GM19463 (cell line): ENCODE measurements at regions not wholly inside any gene's neighbourhood (a gene's known extent, or its start where the extent isn't known, plus 50 kb on each side); places are given as distances from the start of the nearest gene placed in this dataset.
"Not testable (repeated sequence)": the region's sequence is repeated elsewhere in the genome, so short reads cannot be mapped to it uniquely, and the experiment has no call there.

Experiments
- ATAC-seq: cut with Tn5 transposase; IDR thresholded peaks from one replicate; pipeline ENCODE4 v1.9.1; 2021; ENCODE audit warnings: mild to moderate bottlenecking, moderate library complexity; ENCODE audit not compliant: unreplicated experiment

- peak; percentile 97 for ATAC-seq
Observed at GRCh38 chr5:50501491-50502228, 60.6 kb upstream of the EMB start.

- ATAC-seq = not testable (repeated sequence)
Observed at GRCh38 chr5:50513028-50513457, 72.0 kb upstream of the EMB start.

- ATAC-seq = not testable (repeated sequence)
Observed at GRCh38 chr5:50521060-50521459, 80.0 kb upstream of the EMB start.

DNA sequence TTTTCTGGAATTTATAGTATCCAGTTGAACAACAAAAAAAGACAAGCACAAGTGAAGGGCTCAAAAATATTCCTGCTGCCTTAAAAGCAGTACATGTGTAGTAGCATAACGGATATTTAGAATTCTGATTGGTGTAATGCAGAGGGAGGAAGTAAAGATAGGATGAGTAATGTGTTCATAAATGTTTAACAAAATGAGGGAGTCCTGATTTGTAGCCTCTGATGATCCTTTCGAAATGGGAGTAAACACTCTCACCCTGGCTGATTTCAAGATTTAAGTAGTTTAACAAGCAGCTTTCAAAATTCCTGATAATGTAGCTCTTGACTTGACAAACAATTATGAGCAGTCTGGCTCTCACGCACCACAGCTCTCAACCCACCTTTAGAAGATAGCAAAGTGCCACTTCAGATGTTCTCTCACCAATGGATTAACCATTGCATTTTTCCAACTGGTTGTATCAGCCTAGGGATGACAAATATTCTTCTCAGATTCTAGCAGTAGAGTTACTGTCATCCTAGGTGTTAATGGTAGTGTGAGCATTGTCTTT, 86.5 kb upstream of the EMB start:
- ATAC-seq = not testable (repeated sequence)

DNA sequence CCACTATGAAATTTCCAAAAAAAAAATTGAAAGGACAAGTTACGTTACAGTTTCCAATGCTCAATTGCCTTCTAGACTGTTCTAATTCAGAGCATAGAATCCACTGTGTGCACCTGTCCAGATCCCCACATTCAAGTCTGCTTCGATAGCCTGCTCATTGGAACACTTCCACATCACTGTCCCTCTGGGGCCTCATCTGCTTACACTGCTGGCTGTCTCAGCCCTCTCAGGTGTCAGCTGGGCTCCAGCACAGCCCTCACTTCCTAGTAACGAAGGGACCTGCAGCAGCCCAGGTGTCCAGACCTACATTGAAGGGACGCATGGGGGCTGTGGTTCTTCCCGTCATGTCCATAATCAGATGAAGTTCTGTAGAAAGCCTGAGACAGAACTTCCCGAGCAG, 94.3 kb upstream of the EMB start:
- no peak for ATAC-seq

- not testable (repeated sequence) for ATAC-seq
Observed at GRCh38 chr5:50537534-50537933, 96.4 kb upstream of the EMB start.

DNA sequence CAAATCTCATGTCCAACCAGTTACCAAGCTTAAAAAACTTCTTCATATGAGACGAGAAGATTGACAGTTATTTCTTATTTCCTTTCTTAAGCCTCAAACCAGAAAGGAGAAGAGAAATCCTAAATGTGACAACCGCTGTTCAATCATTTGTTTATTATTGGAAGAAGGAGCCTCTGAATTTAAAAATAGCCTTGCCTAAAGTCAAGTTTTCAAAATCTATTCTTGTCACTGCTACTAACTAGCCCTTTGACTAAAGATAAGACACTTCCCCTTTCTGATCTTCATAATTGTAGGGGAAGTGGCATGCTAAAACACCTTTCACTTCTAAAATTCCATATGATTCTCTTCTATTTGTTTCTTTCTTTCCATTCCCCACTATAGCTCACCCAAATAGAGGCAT, 106.2 kb upstream of the EMB start:
- ATAC-seq = peak; percentile 73

GRCh38 chr5:50550267-50550666, 109.2 kb upstream of the EMB start:
- no peak for ATAC-seq

DNA sequence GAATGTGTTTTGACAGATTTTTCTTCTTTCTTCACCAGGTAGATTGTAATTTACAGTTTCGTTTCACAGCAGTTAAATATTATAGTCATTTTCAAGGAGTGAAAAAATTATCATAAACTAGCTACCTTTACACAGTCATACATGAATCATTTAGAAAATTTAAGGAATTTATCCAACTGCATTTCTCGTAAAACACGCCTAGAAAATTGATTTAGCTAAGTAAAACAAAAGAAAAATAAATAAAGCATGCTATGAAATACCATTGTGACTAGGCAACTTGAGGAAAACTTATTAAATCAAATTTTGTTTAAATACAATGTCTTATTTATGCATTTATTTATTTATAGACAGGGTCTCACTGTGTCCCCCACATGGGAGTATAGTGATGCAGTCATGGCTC, 109.9 kb upstream of the EMB start:
- ATAC-seq = no peak

DNA sequence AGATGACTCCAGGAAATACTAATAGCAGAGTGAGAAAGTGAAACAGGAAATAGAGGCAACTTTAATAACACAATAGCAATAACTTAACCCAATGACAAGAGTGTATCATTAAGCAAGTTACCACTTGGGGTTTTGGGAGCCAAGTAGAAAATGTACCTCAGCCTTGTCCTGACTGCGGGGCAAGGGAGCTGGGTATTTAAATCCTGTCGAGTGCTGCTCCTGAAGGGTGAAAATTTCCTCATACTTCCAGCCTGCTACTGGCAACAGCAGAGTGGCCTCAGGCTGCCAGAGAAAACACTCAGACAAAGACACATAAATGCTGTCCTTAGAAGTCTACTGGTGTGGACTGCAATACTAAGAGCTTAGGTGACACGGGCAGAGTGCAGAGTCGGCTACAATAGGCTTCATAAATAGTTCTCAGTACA, 112.5 kb upstream of the EMB start:
- no peak for ATAC-seq

DNA sequence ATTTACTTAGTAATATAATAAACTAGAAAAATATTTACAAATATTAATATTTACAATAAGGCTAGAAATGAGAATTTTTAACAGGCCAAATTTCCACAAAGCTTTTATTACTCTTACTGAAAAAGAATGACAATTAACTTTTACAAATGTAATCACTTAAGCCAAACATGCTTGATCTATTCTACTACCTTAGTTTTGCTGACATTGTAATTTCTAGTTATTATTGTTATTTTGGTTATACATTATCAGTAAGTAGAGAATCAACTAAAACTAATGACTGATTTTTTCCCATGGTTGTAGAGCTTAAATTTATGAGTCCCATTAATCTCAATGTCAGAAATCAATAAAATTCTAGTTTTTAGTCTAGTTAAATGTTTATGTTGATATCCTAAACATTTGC, 107.8 kb upstream of the PARP8 start:
- ATAC-seq = not testable (repeated sequence)

DNA sequence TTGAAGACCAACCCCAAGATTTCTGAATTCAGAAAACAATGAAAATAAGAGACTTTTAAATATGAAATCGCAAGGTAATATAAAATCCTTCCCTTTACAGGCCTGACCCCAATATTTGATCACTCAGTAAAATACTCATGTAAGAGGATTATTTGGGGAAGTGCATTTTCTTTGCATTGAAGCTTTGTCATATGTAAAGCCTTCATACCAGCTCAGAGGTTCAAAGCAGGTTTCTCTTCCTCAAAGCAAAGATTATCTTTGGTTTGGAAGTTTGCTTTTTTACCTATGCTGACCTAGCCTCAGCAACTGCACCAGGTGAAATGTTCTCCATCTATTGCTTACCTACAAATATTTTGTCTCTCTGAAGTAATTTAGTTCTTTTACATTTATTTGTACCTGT, 106.5 kb upstream of the PARP8 start:
- no peak for ATAC-seq

GRCh38 chr5:50562694-50563093, 103.7 kb upstream of the PARP8 start:
- no peak for ATAC-seq

GRCh38 chr5:50564079-50564478, 102.4 kb upstream of the PARP8 start:
- ATAC-seq = peak; percentile 93

- no peak for ATAC-seq
Observed at GRCh38 chr5:50564558-50564957, 101.9 kb upstream of the PARP8 start.

GRCh38 chr5:50574121-50574520, 92.3 kb upstream of the PARP8 start:
- no peak for ATAC-seq

GRCh38 chr5:50575740-50576139, 90.7 kb upstream of the PARP8 start:
- ATAC-seq = no peak

DNA sequence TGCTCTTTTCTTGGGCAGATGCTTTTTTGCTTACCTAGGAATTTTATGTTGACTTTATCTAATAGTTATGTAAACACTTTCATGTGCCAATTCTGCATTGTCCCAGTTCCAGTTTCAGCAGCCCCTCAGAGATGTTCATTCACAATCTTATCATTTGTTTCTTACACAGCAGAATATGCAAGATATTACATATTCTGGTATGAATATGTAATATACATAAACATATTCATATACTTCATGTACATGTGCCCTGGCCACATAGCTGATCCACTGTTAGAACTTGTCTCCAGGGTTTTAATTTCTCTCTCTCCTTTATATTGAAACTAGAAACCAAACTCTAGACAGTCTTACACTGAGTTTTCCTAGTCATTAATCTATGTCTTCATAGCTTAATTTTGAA, 90.2 kb upstream of the PARP8 start:
- no peak for ATAC-seq

DNA sequence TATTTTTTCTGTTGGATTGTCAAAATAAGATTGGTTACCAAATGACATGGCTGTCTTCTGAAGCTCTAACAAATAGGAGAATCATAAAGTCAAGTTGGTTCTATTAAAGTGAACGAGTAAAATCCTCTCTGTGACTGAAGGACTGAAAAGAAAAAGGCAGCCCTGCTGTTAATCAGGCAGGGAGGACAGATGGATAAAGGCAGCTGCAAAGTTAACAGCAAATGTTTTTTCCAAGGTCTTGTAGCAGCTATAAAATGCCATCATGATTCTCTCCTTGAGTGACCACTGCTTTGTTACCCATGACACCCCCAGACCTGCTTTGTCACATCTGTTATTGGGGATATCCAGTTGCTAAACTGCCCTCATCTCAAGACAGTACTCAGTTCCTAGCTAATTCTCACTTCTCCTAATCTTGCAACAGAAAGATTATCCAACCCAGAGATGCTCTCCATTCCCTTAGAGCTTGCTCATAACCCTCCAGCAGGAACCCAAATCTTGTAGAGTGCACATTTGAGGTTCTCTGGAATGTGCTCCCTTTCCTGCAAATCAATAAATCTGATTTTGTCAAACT, 89.7 kb upstream of the PARP8 start:
- ATAC-seq = no peak

- ATAC-seq = no peak
Observed at GRCh38 chr5:50580506-50580905, 85.9 kb upstream of the PARP8 start.

DNA sequence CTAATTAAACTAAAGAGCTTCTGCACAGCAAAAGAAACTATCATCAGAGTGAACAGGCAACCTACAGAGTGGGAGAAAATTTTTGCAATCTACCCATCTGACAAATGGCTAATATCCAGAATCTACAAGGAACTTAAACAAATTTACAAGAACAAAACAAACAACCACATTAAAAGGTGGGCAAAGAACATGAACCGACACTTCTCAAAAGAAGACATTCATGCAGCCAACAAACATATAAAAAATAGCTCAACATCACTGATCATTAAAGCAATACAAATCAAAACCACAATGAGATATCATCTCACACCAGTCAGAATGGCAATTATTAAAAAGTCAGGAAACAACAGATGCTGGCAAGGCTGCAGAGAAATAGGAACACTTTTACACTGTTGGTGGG, 84.6 kb upstream of the PARP8 start:
- ATAC-seq = not testable (repeated sequence)

DNA sequence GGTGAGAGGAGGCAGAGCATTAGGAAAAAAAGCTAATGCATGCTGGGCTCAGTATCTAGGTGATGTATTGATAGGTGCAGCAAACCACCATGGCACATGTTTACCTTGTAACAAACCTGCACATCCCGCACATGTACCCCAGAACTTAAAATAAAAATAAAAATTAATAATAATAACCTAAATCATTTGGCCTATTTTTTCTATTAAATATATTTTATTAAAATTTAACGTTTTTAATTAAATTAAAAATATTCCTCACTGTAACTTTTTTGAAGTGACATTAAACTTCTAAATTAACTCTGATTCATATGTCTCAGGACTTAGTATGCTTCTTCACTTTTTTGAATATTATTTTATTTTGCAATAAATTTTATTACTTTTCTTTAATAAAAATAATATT, 83.7 kb upstream of the PARP8 start:
- ATAC-seq = no peak
